CMK (cell line): ENCODE measurements at regions not wholly inside any gene's neighbourhood (a gene's known extent, or its start where the extent isn't known, plus 50 kb on each side); places are given as distances from the start of the nearest gene placed in this dataset.
"Not testable (repeated sequence)": the region's sequence is repeated elsewhere in the genome, so short reads cannot be mapped to it uniquely, and the experiment has no call there.

Source experiments
- DNase-seq: peaks from one replicate; pipeline ENCODE4 v3.0.0-alpha.2; 2010; ENCODE audit warnings: low read depth

DNA sequence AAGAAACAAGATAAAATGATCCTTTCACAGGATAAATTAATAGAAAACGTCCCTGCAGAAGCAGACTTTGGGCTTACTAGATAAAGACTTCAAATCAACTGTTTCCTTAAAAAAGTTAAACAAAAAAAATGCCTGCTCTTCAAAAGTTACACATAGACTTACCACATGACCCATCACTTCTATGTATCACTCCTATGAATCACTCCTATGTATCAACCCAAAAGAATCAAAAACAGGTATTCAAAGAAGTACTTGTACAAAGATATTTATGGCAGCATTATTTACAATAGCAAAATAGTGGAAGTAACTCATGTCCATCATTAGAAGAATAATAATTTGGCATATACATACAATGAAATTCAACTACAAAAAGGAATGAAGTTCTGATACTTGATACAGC is 56.3 kb upstream of the PRDM9 start:
- DNase-seq, result no peak

DNA sequence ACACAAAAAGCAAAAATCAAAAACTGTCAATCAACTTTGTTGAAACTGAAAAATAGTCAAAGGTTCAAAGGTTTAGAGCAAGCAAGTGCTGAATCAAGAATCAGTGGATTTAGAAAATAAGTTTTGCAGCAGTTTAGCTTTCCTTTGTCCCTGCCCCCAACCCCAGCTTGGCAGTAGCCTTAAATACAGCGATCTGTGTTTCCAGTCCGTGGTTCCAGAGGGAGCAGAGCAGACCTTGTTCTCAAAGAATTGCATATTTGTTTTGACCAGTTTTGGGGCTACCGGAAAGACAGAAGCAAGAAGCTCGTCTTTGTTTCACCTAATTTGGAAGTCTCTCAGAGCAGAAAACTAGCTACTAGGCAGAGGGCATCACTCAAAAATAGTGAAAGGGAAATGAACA is 57.2 kb upstream of the PRDM9 start:
- no peak for DNase-seq

DNA sequence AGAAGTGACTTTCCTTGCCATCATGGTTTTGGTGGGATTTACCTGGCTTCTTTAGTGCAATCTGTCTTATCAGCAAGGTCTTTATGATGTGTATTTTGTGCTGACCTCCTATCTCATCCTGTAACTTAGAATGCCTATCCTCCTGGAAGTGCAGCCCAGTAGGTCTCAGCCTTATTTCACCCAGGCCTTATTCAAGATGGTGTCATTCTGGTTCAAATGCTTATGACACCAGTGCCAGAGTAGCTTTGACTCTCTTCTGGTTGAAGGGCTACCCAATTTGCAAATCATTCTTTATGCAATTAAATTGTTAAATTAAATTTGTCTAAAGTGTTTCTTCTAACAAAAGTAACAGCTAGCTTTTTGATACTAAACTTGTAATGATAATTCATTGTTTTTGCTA is 58.8 kb upstream of the PRDM9 start:
- no peak for DNase-seq

DNA sequence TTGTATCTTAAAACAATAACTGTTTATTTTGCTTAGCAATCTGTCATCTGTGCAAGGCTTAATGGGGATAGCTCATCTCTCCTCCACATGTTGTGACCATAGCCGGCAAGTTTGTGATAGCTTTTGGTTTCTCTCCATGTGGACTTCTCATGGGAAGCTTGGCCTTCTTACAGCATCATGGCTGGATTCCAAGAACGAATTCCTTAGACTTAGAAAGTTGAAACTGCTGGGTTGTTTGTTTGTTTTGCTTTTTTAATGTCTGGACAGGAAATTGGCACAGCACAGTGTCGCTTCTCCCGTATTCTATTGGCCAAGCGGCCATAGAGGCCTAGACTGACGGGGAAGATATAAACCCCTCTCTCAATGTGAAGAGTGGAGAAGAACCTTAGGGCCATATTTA is 61.0 kb upstream of the PRDM9 start:
- DNase-seq, result no peak

DNA sequence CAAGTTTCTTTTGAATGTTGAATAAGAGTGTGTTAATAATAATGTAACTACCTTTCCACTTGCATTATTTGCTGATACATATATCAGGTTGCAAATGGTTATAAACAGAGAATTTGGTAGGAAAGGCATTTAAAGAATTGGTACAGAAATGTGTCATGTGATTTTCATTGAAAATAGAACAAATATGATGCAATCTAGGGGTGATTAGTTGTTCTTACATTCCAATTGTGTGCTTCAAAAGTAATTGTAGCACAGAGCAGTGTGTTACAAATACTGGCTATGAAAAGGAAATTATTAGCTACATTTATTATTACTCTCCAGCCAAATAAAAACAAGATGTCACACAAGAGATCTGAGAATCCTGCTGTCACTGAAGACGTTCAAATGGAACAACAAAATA is 61.8 kb upstream of the PRDM9 start:
- DNase-seq, result no peak

DNA sequence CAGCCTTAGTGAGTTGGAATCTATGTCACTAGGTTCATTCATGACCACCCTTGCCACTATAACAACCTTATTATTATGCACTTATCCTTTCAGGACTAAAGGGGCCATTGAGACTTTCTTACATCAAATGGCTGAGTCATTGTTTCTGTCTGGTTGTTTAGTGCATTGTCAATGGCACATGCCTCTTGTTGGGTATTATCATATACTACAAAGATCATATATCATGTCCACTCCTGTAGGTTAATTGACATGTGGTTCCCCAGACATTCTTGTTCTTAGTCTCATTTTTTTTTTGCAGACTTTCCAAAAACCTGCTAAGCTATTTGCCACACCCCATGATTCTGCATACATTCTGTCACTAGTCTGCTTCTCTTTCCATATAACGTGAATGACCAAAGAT is 66.7 kb upstream of the PRDM9 start:
- DNase-seq, result no peak

DNA sequence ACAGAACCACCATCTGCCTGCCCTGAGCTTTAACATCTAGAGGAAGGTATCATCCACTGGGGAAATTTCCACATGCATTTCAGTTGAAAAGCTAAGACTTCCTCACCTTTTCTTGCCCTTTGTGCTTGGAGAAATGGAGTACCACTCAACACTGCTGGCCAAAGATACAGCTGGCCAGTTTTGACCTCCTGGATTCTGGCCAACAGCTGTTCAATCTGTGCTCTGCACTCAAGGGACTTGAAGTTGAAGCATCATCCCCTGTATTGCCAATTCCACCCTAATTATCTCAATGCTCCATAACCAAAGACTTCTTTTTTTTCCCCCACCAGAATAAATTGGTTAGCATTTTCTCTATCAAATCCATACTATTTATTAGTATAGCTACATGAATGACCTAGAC is 70.4 kb upstream of the PRDM9 start:
- DNase-seq, result no peak

DNA sequence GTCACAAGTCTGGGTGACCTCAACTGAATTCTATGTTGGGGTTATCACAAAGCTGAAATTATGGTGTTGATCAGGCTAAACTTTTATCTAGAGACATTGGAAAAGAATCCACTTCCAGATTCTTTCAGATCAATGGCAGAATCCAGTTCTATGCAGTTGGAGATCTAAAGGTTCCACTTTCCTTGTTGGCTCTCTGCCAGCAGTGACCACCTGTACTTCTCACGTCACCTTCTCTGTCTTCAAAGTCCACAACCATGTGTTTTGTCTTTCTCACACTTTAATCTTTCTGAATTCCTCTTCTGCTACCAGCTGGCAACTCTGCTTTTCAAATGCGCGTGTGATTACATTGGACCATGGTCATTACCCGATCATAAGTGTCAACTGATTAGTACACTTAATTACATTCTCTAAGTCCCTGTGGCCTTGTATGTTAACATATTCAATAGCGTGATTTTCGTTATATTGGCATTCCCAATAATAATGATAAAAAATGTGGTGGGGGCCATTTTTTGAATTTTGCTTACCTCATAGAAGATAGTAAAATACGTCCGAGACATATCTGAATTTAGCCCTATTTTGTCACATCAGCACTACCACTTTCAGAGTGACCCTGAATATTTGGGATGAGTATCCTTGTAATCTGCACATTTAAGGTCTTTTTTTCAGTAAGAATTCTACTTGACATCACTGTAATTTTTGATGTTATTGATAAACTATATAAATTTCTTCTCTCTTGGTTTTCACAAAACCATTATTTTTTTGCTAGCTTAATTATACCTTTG is 73.7 kb upstream of the PRDM9 start:
- no peak for DNase-seq

DNA sequence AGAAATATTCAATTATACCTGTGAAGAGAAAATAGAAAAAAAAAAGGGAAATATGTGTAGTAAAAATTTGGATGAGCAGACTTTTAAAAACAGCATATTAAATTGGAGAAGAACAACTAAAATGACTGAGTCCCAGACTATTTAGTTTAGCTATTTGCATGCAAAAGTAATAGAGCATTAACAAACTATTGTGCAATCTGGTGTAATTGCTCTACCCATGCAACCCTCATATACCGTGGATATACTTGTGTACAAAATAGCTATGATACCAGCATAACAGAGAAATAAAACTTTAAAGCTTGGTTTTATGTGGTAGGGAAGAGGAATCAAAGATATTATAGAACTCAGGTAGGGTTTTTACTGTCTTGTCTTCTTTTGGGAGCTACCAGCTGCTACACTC is 78.7 kb upstream of the PRDM9 start:
- no peak for DNase-seq

DNA sequence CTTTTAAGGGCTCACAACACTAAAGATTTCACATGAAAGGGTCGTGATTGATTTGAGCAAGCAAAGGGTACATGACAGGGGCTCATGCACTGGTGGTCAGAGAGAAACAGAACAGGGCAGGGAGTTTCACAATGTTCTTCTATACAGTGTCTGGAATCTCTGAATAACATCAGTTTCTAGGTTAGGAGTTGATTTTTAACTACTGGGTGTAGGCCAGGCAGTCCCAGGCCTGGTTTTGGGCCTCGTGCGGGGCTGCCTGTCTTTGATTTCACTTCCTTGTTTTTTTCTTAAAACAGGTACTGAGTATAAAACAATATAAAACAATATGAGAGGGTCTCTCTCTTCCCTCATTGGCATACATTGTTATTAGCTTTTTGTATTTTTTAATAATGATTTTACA is 87.2 kb upstream of the PRDM9 start:
- not testable (repeated sequence) for DNase-seq

DNA sequence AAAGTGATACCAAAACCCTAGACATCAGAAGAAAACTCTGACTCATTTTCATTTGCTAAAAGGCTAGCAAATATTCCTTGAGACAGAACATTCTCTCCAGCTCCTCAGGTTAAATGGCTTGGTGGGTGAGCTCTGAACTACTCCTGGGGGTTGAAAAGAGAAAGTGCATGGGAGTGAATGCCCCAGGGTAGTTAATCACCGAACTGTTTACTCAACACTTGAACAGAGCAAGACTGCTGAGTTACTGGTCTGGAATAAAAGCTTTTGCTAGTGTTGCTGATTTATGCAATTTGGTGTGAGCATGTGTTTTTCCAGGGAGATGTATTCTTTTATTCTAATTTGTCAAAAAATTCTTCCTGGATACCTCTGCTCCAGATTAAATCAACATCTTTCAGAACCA is 88.3 kb upstream of the PRDM9 start:
- DNase-seq, result no peak

DNA sequence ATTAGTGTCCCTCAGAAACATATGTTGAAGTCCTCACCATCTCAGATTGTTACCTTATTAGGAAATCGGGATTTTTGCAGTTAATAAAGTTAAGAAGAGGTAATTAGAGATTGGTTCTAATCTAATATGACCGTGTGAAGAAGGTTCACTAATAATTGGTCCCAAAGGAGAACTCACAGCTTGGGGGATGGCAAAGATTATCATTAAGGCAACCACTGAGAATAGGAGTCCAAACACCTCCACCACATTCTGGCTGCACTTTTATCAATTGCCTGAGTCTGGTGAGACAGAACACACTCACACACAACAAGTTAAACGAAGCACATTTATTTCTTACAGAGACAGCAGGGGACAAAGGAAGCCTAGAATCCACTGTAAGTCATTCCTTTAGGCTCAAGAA is 94.9 kb upstream of the PRDM9 start:
- DNase-seq, result no peak

DNA sequence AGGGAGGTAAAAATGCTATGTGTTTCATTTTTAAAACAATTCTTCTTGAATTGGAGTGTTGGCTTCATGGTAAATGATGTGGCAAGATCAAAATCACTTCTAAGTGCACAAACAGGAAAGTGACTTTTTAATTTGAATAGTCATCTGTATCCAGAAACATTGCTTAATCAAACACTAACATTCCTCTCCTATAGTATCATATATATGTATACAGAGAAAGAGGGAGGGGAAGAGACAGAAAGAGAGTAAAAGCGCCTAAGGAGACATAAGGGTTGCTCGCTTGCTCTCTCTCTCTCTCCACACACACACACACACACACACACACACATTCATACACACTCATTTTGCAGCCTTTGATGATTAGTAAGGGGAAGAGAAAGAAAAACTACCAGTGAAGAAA is 95.4 kb upstream of the PRDM9 start:
- DNase-seq, result no peak

DNA sequence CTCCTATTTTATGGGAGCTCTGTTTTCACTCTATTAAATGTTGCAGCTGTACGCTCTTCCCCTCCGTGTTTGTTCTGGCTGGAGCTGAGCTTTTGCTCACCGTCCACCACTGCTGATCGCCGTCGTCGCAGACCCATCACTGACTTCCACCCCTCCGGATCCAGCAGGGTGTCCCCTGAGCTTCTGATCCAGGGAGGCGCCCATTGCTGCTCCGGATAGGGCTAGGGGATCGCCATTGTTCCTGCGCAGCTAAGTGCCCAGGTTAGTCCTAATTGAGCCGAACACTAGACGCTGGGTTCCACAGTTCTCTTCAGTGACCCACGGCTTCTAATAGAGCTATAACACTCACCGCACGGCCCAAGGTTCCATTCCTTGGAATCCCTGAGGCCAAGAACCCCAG is 96.2 kb upstream of the PRDM9 start:
- DNase-seq, result no peak

DNA sequence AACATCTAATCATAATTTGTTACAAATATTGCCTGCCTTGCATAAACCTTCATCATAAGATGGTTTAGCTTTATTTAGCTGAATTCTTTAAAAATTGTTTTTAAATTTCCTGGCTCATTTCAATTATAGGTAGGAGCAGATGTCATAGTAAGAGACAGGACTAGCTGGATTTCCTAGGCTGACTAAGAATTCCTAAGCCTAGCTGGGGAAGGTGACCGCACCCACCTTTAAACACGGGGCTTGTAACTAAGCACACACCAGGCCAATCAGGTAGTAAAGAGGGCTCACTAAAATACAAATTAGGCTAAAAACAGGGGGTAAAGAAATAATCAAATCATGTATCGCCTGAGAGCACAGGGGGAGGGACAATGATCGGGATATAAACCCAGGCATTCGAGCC is 96.6 kb upstream of the PRDM9 start:
- DNase-seq, result not testable (repeated sequence)

DNA sequence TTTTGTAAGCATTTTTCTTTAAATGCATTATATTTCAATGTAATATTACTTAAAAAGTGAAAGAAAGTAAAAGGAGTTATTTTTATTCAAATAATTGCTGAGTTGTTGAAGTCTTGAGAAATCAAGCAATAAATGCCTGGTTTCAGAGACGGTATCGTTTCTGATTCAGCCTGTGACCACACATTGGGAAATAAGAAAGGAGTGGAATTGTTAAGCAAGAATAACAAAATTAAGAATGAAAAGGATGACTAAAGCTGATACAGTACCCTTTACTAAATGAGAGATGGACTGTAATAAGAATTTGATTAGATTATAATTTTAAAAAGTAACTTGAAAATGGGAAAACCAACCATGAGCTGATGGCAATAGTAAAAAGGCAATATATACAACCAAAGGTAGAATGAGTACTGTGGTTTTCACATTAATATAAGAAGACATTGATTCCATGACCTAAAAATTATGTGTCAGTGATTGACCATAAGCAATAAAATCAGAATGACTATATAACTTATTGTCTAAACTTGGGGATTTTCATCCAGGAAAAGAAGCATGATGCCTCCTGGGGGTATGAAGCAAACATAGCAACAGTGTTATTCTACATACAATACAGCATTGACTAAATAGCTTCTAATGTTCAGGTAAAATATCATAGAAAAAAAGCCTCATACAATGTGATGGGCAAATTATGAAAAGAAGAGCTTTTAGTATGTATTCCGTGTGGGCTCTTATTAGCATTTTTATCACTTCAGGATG is 101.9 kb upstream of the PRDM9 start:
- DNase-seq, result no peak

DNA sequence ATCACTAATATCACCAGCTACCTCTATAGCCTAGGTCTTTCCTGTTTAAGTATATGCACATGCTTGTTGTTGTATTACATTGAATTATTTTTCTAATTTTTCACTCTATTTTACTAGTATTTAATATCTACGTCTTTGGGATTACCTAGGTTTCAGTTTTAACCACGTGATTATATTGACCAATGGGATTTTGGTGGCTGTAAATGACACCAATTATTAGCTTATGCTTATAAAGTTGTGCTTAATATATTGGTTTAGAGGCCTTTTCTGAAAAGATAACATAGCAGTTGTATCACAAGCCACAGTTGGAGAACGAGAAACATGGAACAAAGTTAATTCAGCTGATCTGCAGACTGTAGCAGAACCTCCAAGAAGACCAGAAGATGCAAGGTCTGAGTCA is 104.8 kb upstream of the PRDM9 start:
- no peak for DNase-seq

DNA sequence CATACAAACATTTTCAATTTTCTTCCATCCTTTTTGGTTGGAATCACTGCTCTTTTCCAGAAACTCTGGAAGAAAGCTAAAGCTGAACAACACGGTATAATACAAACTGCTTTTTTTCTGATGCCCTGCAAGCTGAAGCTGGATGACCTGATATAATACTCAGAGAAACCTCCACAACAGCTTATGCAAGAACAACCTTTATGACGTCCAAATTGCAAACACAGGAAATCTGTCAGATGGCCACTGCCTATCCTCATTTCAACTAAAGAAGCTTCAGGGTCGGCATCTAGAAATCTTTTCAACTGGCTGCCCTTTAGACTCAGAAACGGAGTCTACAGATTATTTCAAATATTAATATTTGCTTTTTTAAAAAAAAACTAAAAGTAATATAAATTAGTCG is 106.5 kb upstream of the PRDM9 start:
- no peak for DNase-seq

DNA sequence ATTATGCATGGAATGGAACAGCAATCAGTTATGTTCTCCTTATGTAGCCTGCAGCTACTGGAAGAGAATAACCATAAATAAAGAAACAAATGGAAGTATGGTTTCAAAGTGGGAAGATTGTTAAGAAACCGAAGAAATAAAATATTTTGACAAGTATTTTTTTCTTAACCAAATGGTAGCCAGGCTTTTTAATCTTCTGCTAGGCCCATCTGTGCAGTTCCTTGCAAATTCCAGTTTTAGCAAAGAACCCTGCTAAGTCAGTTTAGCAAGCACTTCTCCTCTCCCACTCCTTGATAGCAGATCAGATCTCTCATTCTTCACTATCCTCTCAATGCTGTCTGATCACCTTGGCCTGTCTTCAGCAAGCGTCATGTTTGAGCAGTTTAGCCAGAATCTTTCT is 111.1 kb upstream of the PRDM9 start:
- no peak for DNase-seq

DNA sequence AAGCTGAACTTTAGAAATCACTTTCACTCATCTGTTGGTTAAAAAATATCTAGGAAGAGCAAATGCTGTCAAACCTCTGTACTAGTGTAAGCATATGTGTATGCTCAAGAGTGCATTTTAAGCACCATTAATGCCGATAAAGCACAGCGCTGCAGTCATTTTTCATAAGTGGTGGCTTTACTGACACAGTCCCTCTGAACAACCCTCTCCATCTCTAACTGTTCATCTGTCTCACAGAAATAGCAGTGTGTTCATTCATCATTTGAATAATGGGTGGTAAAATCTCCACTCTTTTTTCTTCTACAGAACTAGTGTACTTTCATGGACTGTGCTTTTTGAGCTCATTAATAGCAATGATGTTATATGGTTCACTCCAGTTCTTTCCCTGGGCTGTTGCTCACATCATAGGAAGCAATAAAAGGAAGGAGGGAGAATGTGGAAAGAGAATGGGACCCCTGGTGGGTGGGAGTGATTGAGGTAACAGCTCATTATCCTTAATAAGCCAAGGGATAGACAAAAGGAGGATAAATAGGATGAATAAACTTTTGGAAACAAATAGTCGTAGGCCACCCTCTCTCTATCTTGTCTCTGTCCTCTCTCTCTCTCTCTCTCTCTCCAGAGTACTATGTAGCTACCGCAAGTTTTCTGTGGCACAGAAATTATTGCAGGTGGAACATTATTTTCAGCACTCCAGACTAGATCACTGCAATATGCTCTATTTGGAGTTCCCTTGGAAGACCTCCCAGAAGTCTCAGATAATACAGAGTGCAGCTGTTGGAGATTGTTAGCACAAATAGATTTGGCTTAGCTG is 117.9 kb upstream of the PRDM9 start:
- no peak for DNase-seq

DNA sequence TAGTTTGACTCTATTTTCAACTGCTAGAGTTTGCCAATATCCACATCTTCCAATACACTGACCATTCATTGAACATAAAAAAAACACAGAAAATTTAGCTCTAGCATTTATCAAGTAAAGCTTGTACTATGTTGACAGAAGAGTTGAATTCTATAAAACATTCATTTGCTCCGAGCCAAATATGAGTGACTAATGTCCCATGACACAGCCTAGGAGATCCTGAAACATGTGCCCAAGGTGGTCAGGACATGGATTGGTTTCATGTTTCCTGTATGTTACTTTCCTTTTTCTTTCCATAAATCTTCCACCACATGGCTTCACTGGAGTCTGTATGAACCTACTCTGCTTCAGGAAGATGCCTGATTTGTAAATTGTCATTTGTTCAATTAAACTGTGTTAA is 122.4 kb upstream of the PRDM9 start:
- no peak for DNase-seq

DNA sequence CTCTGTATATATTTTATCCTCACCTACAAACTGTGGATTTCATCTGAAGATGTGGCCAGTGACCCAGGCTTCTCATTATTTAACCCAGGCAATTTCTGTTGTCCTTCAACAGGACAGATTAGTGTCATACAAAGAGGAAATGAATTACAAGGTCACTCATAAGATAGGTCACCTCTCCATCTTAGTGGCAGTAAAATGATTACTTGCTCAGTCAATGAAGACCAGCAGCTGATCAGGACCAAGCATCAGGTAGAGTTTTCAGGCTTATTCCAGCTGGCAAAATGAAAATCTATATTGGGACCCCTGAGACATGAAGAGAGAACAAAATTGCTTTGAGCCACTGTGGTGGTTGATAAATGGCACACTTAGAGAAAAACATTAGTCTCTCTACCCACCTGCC is 135.2 kb upstream of the PRDM9 start:
- no peak for DNase-seq

DNA sequence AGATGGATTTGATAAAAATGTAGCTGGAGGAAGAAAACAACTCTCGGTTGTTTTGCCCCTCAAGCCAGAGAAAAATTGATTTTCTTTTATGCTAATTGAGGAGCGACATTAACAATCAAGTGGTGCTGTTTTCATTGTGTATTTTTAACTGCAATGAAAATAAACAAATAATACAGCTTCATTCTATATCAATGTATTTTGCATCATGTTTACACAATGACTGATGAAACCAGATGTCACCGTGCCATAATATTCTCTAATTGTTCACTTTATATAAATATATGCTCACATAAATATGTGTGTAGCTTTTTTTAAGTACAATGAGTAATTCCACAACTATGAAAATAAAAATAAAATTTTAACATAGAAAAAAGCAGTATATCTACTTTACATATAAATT is 139.0 kb upstream of the PRDM9 start:
- DNase-seq, result no peak
